ENCODE measurements at regions not wholly inside any gene's neighbourhood (a gene's known extent, or its start where the extent isn't known, plus 50 kb on each side); places are given as distances from the start of the nearest gene placed in this dataset.

DNA sequence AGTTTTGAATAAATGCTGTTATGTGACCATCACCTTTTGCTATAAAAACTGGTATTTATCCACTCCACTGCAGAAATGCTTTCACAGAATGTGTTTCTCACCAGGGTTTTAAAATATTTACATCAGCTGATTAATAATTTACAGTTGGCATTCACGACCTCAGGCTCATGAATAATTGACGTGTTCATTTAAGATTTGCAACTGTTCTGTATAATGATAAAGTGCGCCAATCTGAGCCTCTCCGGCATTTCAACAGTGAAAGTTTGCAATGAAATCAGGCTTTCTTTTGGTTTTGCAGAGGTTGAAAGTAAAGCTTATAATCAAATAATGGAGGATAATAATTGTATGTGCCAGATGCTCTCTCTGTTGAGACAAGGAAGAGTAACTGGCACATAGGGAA is 434.9 kb downstream of the ICE1 start:
- no peak for TF ChIP-seq POLR2AphosphoS5 (IDR thresholded peaks at IDR 0.05)
- TF ChIP-seq, protein P1, sequence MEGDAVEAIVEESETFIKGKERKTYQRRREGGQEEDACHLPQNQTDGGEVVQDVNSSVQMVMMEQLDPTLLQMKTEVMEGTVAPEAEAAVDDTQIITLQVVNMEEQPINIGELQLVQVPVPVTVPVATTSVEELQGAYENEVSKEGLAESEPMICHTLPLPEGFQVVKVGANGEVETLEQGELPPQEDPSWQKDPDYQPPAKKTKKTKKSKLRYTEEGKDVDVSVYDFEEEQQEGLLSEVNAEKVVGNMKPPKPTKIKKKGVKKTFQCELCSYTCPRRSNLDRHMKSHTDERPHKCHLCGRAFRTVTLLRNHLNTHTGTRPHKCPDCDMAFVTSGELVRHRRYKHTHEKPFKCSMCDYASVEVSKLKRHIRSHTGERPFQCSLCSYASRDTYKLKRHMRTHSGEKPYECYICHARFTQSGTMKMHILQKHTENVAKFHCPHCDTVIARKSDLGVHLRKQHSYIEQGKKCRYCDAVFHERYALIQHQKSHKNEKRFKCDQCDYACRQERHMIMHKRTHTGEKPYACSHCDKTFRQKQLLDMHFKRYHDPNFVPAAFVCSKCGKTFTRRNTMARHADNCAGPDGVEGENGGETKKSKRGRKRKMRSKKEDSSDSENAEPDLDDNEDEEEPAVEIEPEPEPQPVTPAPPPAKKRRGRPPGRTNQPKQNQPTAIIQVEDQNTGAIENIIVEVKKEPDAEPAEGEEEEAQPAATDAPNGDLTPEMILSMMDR (IDR thresholded peaks at IDR 0.05), result no peak

Measured in breast epithelium (tissue), 3 donors.